HEK293 (cell line): ENCODE measurements at regions not wholly inside any gene's neighbourhood (a gene's known extent, or its start where the extent isn't known, plus 50 kb on each side); places are given as distances from the start of the nearest gene placed in this dataset.

Experiments
- CTCF ChIA-PET: fragments of 350-600 bp; formaldehyde crosslinking; extraction: SDS; loops from one replicate; lab custom pipeline; 2021; ENCODE audit warnings: antibody characterized with exemption; lab: Yijun Ruan, JAX
- POLR2A ChIA-PET: fragments of 300-600 bp; formaldehyde crosslinking; extraction: SDS; loops from one replicate; lab custom pipeline; 2020; ENCODE audit warnings: antibody characterized with exemption, inconsistent platforms; lab: Yijun Ruan, JAX
- H3K27ac ChIP-seq: fragments of 200-500 bp; sonication (Bioruptor generic); 2 replicates; pipeline ENCODE4 v1.5.1; 2014; ENCODE audit warnings: low read depth, low read length, control low read depth, inconsistent platforms; ENCODE audit errors: extremely low read depth
- H3K36me3 ChIP-seq, 2 experiments: fragments of 200-500 bp in 1 of 2; sonication (Bioruptor generic) in 1 of 2; 1 replicate in 1 of 2; 2 replicates in 1 of 2; pipeline ENCODE4 v1.5.1; 2014 to 2017; ENCODE audit warnings: inconsistent platforms in 2 of 2, low read length in 2 of 2; ENCODE audit not compliant: control insufficient read depth in 2 of 2, insufficient read depth in 1 of 2
- H3K4me1 ChIP-seq: fragments of 200-500 bp; sonication (Bioruptor generic); 2 replicates; pipeline ENCODE4 v1.5.1; 2014; ENCODE audit warnings: mild to moderate bottlenecking, low read length, inconsistent platforms; ENCODE audit not compliant: control insufficient read depth, insufficient read depth
- H3K4me3 ChIP-seq: 2 replicates; pipeline ENCODE4 v1.5.1; 2011; ENCODE audit warnings: low read depth, mild to moderate bottlenecking, control low read depth, low read length, moderate library complexity
- H3K9me3 ChIP-seq: fragments of 200-500 bp; sonication (Bioruptor generic); 2 replicates; pipeline ENCODE4 v1.5.1; 2014; ENCODE audit warnings: low read depth, low read length, inconsistent platforms; ENCODE audit not compliant: control insufficient read depth, insufficient read depth
- BCL11A ChIP-seq: fragments of 450-650 bp; formaldehyde crosslinking; IDR thresholded peaks from 2 replicates; pipeline ENCODE4 v1.5.1; 2016; ENCODE audit warnings: low read depth, missing biosample characterization, missing genetic modification characterization
- FEZF1 ChIP-seq: fragments of 450-650 bp; formaldehyde crosslinking; IDR thresholded peaks from 2 replicates; pipeline ENCODE4 v1.5.1; 2016; ENCODE audit warnings: missing biosample characterization, missing genetic modification characterization
- GLIS1 ChIP-seq: fragments of 450-650 bp; formaldehyde crosslinking; IDR thresholded peaks from 2 replicates; pipeline ENCODE4 v1.5.1; 2016; ENCODE audit warnings: missing biosample characterization, missing genetic modification characterization
- KLF16 ChIP-seq: fragments of 450-650 bp; formaldehyde crosslinking; IDR thresholded peaks from 2 replicates; pipeline ENCODE4 v1.5.1; 2017; ENCODE audit warnings: missing biosample characterization, missing genetic modification characterization
- TRIM28 ChIP-seq: IDR thresholded peaks from 2 replicates; pipeline ENCODE4 v1.6.1; 2011; ENCODE audit warnings: low read length, control low read depth, borderline replicate concordance
- ZBTB48 ChIP-seq: fragments of 450-650 bp; formaldehyde crosslinking; IDR thresholded peaks from 2 replicates; pipeline ENCODE4 v1.5.1; 2016; ENCODE audit warnings: missing biosample characterization, missing genetic modification characterization
- ZFHX2 ChIP-seq: fragments of 450-650 bp; formaldehyde crosslinking; conservative IDR thresholded peaks from 2 replicates; pipeline ENCODE4 v1.5.1; 2016; ENCODE audit warnings: missing biosample characterization, missing genetic modification characterization
- ZNF175 ChIP-seq: fragments of 450-650 bp; formaldehyde crosslinking; IDR thresholded peaks from 2 replicates; pipeline ENCODE4 v1.5.1; 2016; ENCODE audit warnings: missing biosample characterization, missing genetic modification characterization
- ZNF19 ChIP-seq: fragments of 450-650 bp; formaldehyde crosslinking; IDR thresholded peaks from 2 replicates; pipeline ENCODE4; 2016; ENCODE audit warnings: missing biosample characterization, missing genetic modification characterization, low read depth
- ZNF324 ChIP-seq: fragments of 450-650 bp; formaldehyde crosslinking; IDR thresholded peaks from 2 replicates; pipeline ENCODE4 v1.5.1; 2016; ENCODE audit warnings: missing biosample characterization, missing genetic modification characterization
- ZNF366 ChIP-seq: fragments of 450-650 bp; formaldehyde crosslinking; conservative IDR thresholded peaks from 2 replicates; pipeline ENCODE4 v1.5.1; 2016; ENCODE audit warnings: missing biosample characterization, missing genetic modification characterization
- ZNF501 ChIP-seq: fragments of 450-650 bp; formaldehyde crosslinking; IDR thresholded peaks from 2 replicates; pipeline ENCODE4 v1.5.1; 2016; ENCODE audit warnings: missing biosample characterization, missing genetic modification characterization
- ZNF544 ChIP-seq: fragments of 450-650 bp; formaldehyde crosslinking; IDR thresholded peaks from 2 replicates; pipeline ENCODE4 v1.5.0; 2017; ENCODE audit warnings: missing biosample characterization, missing genetic modification characterization
- ZNF548 ChIP-seq: fragments of 450-650 bp; formaldehyde crosslinking; IDR thresholded peaks from 2 replicates; pipeline ENCODE4 v1.5.1; 2016; ENCODE audit warnings: missing biosample characterization, missing genetic modification characterization
- ZNF629 ChIP-seq: fragments of 450-650 bp; formaldehyde crosslinking; IDR thresholded peaks from 2 replicates; pipeline ENCODE4 v1.5.1; 2017; ENCODE audit warnings: missing biosample characterization, missing genetic modification characterization
- ZNF654 ChIP-seq: fragments of 450-650 bp; formaldehyde crosslinking; IDR thresholded peaks from 2 replicates; pipeline ENCODE4 v1.5.1; 2016; ENCODE audit warnings: low read depth, missing biosample characterization, missing genetic modification characterization
- ZNF664 ChIP-seq: fragments of 450-650 bp; formaldehyde crosslinking; IDR thresholded peaks from 2 replicates; pipeline ENCODE4 v1.5.1; 2016; ENCODE audit warnings: missing biosample characterization, missing genetic modification characterization
- ZNF830 ChIP-seq: fragments of 450-650 bp; IDR thresholded peaks from 2 replicates; pipeline ENCODE4 v1.5.0; 2018; ENCODE audit warnings: missing biosample characterization, missing genetic modification characterization, low read depth, mild to moderate bottlenecking, moderate library complexity
- ZNF843 ChIP-seq: fragments of 450-650 bp; formaldehyde crosslinking; IDR thresholded peaks from 2 replicates; pipeline ENCODE4 v1.5.1; 2016; ENCODE audit warnings: missing biosample characterization, missing genetic modification characterization
- ZSCAN23 ChIP-seq: fragments of 450-650 bp; formaldehyde crosslinking; IDR thresholded peaks from 2 replicates; pipeline ENCODE4 v1.5.1; 2016; ENCODE audit warnings: missing biosample characterization, missing genetic modification characterization
- TF ChIP-seq, protein P1 (sequence below): fragments of 450-650 bp; formaldehyde crosslinking; IDR thresholded peaks from 2 replicates; pipeline ENCODE4 v1.5.1; 2017; ENCODE audit warnings: missing biosample characterization, missing genetic modification characterization
- TF ChIP-seq, protein P2 (sequence below): fragments of 450-650 bp; formaldehyde crosslinking; IDR thresholded peaks from 2 replicates; pipeline ENCODE4 v1.5.1; 2016; ENCODE audit warnings: missing biosample characterization, missing genetic modification characterization
- TF ChIP-seq, protein P3 (sequence below): fragments of 450-650 bp; formaldehyde crosslinking; IDR thresholded peaks from 2 replicates; pipeline ENCODE4 v1.5.1; 2016; ENCODE audit warnings: missing biosample characterization, missing genetic modification characterization
- TF ChIP-seq, protein P4 (sequence below): fragments of 450-650 bp; formaldehyde crosslinking; IDR thresholded peaks from 2 replicates; pipeline ENCODE4 v1.5.1; 2017; ENCODE audit warnings: missing biosample characterization, missing genetic modification characterization
- TF ChIP-seq, protein P5 (sequence below): fragments of 450-650 bp; formaldehyde crosslinking; IDR thresholded peaks from 2 replicates; pipeline ENCODE4 v1.5.1; 2017; ENCODE audit warnings: missing biosample characterization, mild to moderate bottlenecking, missing genetic modification characterization, moderate library complexity
- TF ChIP-seq, protein P6 (sequence below): fragments of 450-650 bp; formaldehyde crosslinking; IDR thresholded peaks from 2 replicates; pipeline ENCODE4 v1.5.1; 2016; ENCODE audit warnings: missing biosample characterization, missing genetic modification characterization

DNA sequence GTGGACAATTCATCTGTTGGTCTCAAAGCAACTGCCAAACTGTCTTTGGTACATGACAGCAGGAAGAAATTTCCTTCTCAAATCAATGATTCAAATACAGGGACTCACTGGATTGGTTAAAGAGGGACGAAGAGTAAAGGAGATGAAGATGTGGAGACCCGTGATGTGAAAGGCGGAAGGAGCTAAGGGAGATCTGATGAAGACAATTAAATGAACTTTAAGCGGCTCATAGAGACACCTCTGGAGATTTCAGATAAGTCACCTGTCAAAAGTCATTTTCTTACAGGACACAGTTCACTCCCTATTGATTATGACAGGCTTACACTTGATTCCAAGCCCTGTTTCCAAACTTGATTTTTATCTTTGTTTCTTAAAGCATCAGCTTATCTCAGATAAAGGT is 466.3 kb downstream of the DOK5 start (continued):
- TF ChIP-seq, protein P1, sequence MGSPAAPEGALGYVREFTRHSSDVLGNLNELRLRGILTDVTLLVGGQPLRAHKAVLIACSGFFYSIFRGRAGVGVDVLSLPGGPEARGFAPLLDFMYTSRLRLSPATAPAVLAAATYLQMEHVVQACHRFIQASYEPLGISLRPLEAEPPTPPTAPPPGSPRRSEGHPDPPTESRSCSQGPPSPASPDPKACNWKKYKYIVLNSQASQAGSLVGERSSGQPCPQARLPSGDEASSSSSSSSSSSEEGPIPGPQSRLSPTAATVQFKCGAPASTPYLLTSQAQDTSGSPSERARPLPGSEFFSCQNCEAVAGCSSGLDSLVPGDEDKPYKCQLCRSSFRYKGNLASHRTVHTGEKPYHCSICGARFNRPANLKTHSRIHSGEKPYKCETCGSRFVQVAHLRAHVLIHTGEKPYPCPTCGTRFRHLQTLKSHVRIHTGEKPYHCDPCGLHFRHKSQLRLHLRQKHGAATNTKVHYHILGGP, result no peak
- no peak for TF ChIP-seq ZNF324 (tag by site-specific recombination)
- TF ChIP-seq FEZF1 (tag by site-specific recombination), result no peak
- TF ChIP-seq ZNF830 (tag by site-specific recombination), result no peak
- TF ChIP-seq ZNF843, result no peak

DNA sequence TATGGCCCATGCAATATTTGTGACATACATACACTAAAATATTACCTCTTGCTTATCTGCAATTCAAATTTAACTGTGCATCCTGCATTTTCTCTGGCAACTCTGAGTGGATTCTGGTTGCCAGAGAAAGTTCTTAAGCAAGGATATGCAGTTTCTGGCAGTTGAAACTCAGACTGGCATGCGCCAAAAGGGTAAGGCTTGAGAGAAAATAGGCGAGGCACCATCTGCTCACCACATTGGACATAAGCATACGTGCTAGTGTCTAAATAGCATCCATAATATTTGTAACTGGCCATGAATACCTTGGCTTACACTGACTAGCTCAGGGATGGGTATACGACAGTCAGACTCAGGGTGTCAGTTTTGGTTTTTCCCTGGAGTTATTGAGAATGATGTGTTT is 465.1 kb downstream of the DOK5 start:
- Histone ChIP-seq H3K27ac (no peak overlapping the region), H3K4me3 (no peak overlapping the region), H3K9me3 (no peaks in the 10 kb centered on the region), H3K4me1 (no peaks in the 10 kb centered on the region), H3K36me3 (no peaks in the 10 kb centered on the region)
- POLR2A ChIA-PET, result no interaction called here
- CTCF ChIA-PET, result no interaction called here
- TF ChIP-seq ZNF501 (tag by site-specific recombination) (no peak), TRIM28 (no peak), ZNF664 (tag by site-specific recombination) (no peak), ZNF175 (tag by site-specific recombination) (no peak), ZNF366 (tag by site-specific recombination) (no peak), ZSCAN23 (tag by site-specific recombination) (no peak)
- TF ChIP-seq, protein P2, sequence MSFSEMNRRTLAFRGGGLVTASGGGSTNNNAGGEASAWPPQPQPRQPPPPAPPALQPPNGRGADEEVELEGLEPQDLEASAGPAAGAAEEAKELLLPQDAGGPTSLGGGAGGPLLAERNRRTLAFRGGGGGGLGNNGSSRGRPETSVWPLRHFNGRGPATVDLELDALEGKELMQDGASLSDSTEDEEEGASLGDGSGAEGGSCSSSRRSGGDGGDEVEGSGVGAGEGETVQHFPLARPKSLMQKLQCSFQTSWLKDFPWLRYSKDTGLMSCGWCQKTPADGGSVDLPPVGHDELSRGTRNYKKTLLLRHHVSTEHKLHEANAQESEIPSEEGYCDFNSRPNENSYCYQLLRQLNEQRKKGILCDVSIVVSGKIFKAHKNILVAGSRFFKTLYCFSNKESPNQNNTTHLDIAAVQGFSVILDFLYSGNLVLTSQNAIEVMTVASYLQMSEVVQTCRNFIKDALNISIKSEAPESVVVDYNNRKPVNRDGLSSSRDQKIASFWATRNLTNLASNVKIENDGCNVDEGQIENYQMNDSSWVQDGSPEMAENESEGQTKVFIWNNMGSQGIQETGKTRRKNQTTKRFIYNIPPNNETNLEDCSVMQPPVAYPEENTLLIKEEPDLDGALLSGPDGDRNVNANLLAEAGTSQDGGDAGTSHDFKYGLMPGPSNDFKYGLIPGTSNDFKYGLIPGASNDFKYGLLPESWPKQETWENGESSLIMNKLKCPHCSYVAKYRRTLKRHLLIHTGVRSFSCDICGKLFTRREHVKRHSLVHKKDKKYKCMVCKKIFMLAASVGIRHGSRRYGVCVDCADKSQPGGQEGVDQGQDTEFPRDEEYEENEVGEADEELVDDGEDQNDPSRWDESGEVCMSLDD (tag by site-specific recombination), result no peak
- TF ChIP-seq, protein P3, sequence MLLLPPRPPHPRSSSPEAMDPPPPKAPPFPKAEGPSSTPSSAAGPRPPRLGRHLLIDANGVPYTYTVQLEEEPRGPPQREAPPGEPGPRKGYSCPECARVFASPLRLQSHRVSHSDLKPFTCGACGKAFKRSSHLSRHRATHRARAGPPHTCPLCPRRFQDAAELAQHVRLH (tag by site-specific recombination), result no peak
- TF ChIP-seq, protein P4, sequence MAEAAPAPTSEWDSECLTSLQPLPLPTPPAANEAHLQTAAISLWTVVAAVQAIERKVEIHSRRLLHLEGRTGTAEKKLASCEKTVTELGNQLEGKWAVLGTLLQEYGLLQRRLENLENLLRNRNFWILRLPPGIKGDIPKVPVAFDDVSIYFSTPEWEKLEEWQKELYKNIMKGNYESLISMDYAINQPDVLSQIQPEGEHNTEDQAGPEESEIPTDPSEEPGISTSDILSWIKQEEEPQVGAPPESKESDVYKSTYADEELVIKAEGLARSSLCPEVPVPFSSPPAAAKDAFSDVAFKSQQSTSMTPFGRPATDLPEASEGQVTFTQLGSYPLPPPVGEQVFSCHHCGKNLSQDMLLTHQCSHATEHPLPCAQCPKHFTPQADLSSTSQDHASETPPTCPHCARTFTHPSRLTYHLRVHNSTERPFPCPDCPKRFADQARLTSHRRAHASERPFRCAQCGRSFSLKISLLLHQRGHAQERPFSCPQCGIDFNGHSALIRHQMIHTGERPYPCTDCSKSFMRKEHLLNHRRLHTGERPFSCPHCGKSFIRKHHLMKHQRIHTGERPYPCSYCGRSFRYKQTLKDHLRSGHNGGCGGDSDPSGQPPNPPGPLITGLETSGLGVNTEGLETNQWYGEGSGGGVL (tag by site-specific recombination), result no peak
- TF ChIP-seq, protein P5, sequence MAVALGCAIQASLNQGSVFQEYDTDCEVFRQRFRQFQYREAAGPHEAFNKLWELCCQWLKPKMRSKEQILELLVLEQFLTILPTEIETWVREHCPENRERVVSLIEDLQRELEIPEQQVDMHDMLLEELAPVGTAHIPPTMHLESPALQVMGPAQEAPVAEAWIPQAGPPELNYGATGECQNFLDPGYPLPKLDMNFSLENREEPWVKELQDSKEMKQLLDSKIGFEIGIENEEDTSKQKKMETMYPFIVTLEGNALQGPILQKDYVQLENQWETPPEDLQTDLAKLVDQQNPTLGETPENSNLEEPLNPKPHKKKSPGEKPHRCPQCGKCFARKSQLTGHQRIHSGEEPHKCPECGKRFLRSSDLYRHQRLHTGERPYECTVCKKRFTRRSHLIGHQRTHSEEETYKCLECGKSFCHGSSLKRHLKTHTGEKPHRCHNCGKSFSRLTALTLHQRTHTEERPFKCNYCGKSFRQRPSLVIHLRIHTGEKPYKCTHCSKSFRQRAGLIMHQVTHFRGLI (tag by site-specific recombination), result no peak
- TF ChIP-seq, protein P6, sequence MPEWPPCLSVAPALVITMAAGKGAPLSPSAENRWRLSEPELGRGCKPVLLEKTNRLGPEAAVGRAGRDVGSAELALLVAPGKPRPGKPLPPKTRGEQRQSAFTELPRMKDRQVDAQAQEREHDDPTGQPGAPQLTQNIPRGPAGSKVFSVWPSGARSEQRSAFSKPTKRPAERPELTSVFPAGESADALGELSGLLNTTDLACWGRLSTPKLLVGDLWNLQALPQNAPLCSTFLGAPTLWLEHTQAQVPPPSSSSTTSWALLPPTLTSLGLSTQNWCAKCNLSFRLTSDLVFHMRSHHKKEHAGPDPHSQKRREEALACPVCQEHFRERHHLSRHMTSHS (tag by site-specific recombination), result no peak

DNA sequence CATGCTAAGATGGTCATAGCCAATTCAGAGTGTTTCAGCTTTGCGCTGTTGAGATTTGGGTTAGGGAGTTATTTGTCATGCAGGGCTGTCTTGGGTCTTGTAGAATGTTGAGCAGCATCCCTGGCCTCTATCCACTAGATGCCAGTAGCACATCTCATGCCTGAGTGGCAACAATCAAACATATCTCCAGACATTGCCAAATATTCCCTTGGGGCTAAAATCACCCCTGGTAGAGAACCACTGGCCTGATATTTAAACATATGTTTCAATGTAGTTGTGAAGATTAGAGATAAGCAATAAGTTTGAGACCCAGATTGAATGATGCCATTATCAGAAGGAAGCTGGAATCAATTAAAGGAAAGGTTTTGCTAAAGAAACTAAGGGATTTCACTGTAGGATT is 463.3 kb downstream of the DOK5 start:
- POLR2A ChIA-PET, result no interaction called here
- Histone ChIP-seq H3K4me3 (no peak overlapping the region), H3K4me1 (no peaks in the 10 kb centered on the region), H3K9me3 (no peaks in the 10 kb centered on the region), H3K36me3 (no peaks in the 10 kb centered on the region), H3K27ac (no peak overlapping the region)
- CTCF ChIA-PET, result interaction anchor here (0.6 kb wide), 1 partner anchor 46 kb away, joined by 3 read pairs; no protein-coding TSS in a partner anchor
- TF ChIP-seq ZNF654 (tag by site-specific recombination) (no peak), ZNF19 (tag by site-specific recombination) (no peak), ZNF544 (tag by site-specific recombination) (no peak), BCL11A (tag by site-specific recombination) (no peak), ZNF548 (tag by site-specific recombination) (no peak), ZBTB48 (tag by site-specific recombination) (no peak), ZFHX2 (no peak), GLIS1 (no peak), ZNF629 (no peak), KLF16 (tag by site-specific recombination) (no peak)
- TF ChIP-seq, protein P3 (tag by site-specific recombination), result no peak
